HepG2 (cell line): ENCODE measurements at regions not wholly inside any gene's neighbourhood (a gene's known extent, or its start where the extent isn't known, plus 50 kb on each side); places are given as distances from the start of the nearest gene placed in this dataset.

ENCODE experiments used
- ATAC-seq: fragments of 200-7000 bp; cut with Tn5 transposase; 3 replicates; pipeline ENCODE4 v1.9.1; 2020; ENCODE audit warnings: mild to moderate bottlenecking, moderate library complexity
- BruUV-seq: library from RNA; stranded (reverse); fragments of 400-500 nt; replicated peaks from 2 replicates; lab custom pipeline; 2021; lab: Mats Ljungman, UMichigan
- CTCF ChIA-PET: fragments of 300-600 bp; formaldehyde crosslinking; extraction: SDS; loops from one replicate; lab custom pipeline; 2021; ENCODE audit warnings: low total read pairs, inconsistent platforms, low intra/inter-chr PET ratio; lab: Yijun Ruan, JAX
- POLR2A ChIA-PET: fragments of 350-600 bp; sonication (Branson Sonifier 250); formaldehyde crosslinking; loops from one replicate; lab custom pipeline; 2020; ENCODE audit warnings: antibody characterized with exemption, inconsistent platforms; lab: Yijun Ruan, JAX
- DNase-seq: peaks from one replicate; pipeline ENCODE4 v3.0.0-alpha.2; 2015; ENCODE audit warnings: low spot score
- FAIRE-seq: peaks from 3 replicates; lab custom pipeline; 2011; peaks lifted over from hg19 to GRCh38; lab: Jason Lieb, UNC
- H2AFZ ChIP-seq: one replicate; pipeline ENCODE4 v1.6.1; 2011; ENCODE audit warnings: low read length, inconsistent platforms
- H3K27ac ChIP-seq: fragments of 300-600 bp; 3 replicates; pipeline ENCODE4 v1.8.0; 2011; ENCODE audit warnings: mixed run types, mild to moderate bottlenecking, mixed read lengths, low read length, inconsistent platforms; ENCODE audit not compliant: insufficient read depth; ENCODE audit errors: extremely low read length
- H3K27me3 ChIP-seq, 2 experiments: fragments of 200-600 bp in 1 of 2; 2 replicates in 1 of 2; 3 replicates in 1 of 2; pipeline versions ENCODE4 v1.6.0 to v1.8.0; 2011; ENCODE audit warnings: low read length in 2 of 2, mild to moderate bottlenecking in 2 of 2, moderate library complexity in 2 of 2, inconsistent platforms in 1 of 2; ENCODE audit not compliant: insufficient read depth in 2 of 2, control insufficient read depth in 1 of 2
- H3K36me3 ChIP-seq, 2 experiments: fragments of 200-600 bp in 1 of 2; replicated peaks in 1 of 2; 2 replicates in 1 of 2; 3 replicates in 1 of 2; pipeline versions ENCODE4 v1.5.1 to v1.8.0; 2011; ENCODE audit warnings: low read length in 2 of 2, inconsistent platforms in 1 of 2; ENCODE audit not compliant: insufficient read depth in 2 of 2, control insufficient read depth in 1 of 2
- H3K4me1 ChIP-seq: 2 replicates; pipeline ENCODE4 v1.5.1; 2012; ENCODE audit warnings: low read length, inconsistent platforms; ENCODE audit not compliant: insufficient read depth
- H3K4me2 ChIP-seq: 2 replicates; pipeline ENCODE4 v1.6.0; 2011; ENCODE audit warnings: low read depth, low read length, inconsistent platforms
- H3K4me3 ChIP-seq, 3 experiments: fragments of 200-600 bp in 1 of 3; sonication (generic), shearing (Covaris generic) in 1 of 3; replicated peaks in 1 of 3; 2 replicates each; pipeline ENCODE4 v1.5.1; 2011 to 2016; ENCODE audit warnings: low read length in 3 of 3, inconsistent platforms in 2 of 3, low read depth in 2 of 3, mild to moderate bottlenecking in 2 of 3, control low read depth in 1 of 3, mixed read lengths in 1 of 3; ENCODE audit not compliant: insufficient read depth in 1 of 3
- H3K79me2 ChIP-seq: one replicate; pipeline ENCODE4 v1.6.1; 2011; ENCODE audit warnings: low read length, inconsistent platforms; ENCODE audit not compliant: insufficient read depth
- H3K9ac ChIP-seq: 2 replicates; pipeline ENCODE4 v1.6.0; 2011; ENCODE audit warnings: mild to moderate bottlenecking, low read depth, low read length, inconsistent platforms; ENCODE audit not compliant: insufficient read depth
- H3K9me3 ChIP-seq: 2 replicates; pipeline ENCODE4 v1.5.1; 2012; ENCODE audit warnings: mild to moderate bottlenecking, low read length
- H4K20me1 ChIP-seq: 2 replicates; pipeline ENCODE4 v1.6.0; 2011; ENCODE audit warnings: inconsistent platforms, mild to moderate bottlenecking, low read length, moderate library complexity; ENCODE audit not compliant: insufficient read depth
- ATF2 ChIP-seq: sonication (generic); formaldehyde crosslinking; IDR thresholded peaks from 2 replicates; pipeline ENCODE4 v1.4.0; 2020; ENCODE audit warnings: missing genetic modification reagents
- GLMP ChIP-seq: sonication (generic); formaldehyde crosslinking; IDR thresholded peaks from 2 replicates; pipeline ENCODE4 v1.9.0; 2021; ENCODE audit warnings: missing genetic modification reagents, mild to moderate bottlenecking, borderline replicate concordance
- HBP1 ChIP-seq: IDR thresholded peaks from 2 replicates; pipeline ENCODE4 v1.6.1; 2016; ENCODE audit warnings: low read depth, control low read depth
- MLXIP ChIP-seq: sonication (generic); formaldehyde crosslinking; IDR thresholded peaks from 2 replicates; pipeline ENCODE4 v1.9.0; 2021; ENCODE audit warnings: missing genetic modification reagents, borderline replicate concordance
- TAF15 ChIP-seq: fragments of 200-400 bp; formaldehyde crosslinking; IDR thresholded peaks from one replicate; pipeline ENCODE4 v1.6.1; 2018; ENCODE audit warnings: mild to moderate bottlenecking, low read depth, low read length; ENCODE audit not compliant: poor library complexity, severe bottlenecking
- TBX2 ChIP-seq: sonication (generic); formaldehyde crosslinking; IDR thresholded peaks from 2 replicates; pipeline ENCODE4 v1.5.0; 2020; ENCODE audit warnings: missing genetic modification reagents, mild to moderate bottlenecking, borderline replicate concordance
- ZBTB43 ChIP-seq: sonication (generic); formaldehyde crosslinking; conservative IDR thresholded peaks from 2 replicates; pipeline ENCODE4 v1.4.0; 2020; ENCODE audit warnings: missing genetic modification reagents
- ZFP36 ChIP-seq: fragments of 150-350 bp; IDR thresholded peaks from 2 replicates; pipeline ENCODE4 v1.6.1; 2018; ENCODE audit warnings: borderline replicate concordance, low read length, low read depth; ENCODE audit not compliant: partially characterized antibody
- ZNF17 ChIP-seq: sonication (generic); formaldehyde crosslinking; IDR thresholded peaks from 2 replicates; pipeline ENCODE4 v1.5.0; 2020; ENCODE audit warnings: mild to moderate bottlenecking, missing genetic modification reagents
- ZNF260 ChIP-seq: sonication (generic); formaldehyde crosslinking; IDR thresholded peaks from 2 replicates; pipeline ENCODE4 v1.4.0; 2020; ENCODE audit warnings: missing genetic modification reagents, low read depth, mild to moderate bottlenecking, borderline replicate concordance
- ZNF333 ChIP-seq: sonication (generic); formaldehyde crosslinking; IDR thresholded peaks from 2 replicates; pipeline ENCODE4 v1.4.0; 2020; ENCODE audit warnings: mild to moderate bottlenecking, missing genetic modification reagents, borderline replicate concordance
- ZNF431 ChIP-seq: sonication (generic); formaldehyde crosslinking; IDR thresholded peaks from 2 replicates; pipeline ENCODE4 v1.9.0; 2022; ENCODE audit warnings: missing genetic modification reagents, low read depth, mild to moderate bottlenecking, borderline replicate concordance
- ZNF44 ChIP-seq: sonication (generic); formaldehyde crosslinking; IDR thresholded peaks from 2 replicates; pipeline ENCODE4 v1.5.1; 2020; ENCODE audit warnings: mild to moderate bottlenecking, missing genetic modification reagents
- ZSCAN21 ChIP-seq: sonication (generic); formaldehyde crosslinking; IDR thresholded peaks from 2 replicates; pipeline ENCODE4 v1.8.0; 2022; ENCODE audit warnings: mild to moderate bottlenecking, missing genetic modification reagents, moderate library complexity, borderline replicate concordance
- in situ Hi-C: cut with HindIII; loops from 2 replicates; pipeline ENCODE4 v1.10.0; 2017; ENCODE audit warnings: low pct_unique_long_range_greater_than_20kb; ENCODE audit not compliant: extremely low pct_ligation_motif_present
- intact Hi-C: fragments of 100-400 bp; cut with micrococcal nuclease; formaldehyde crosslinking; loops from one replicate; pipeline ENCODE4 v1.10.0; 2022; ENCODE audit not compliant: unreplicated experiment

GRCh38 chr12:84676787-84677186 is 235.8 kb downstream of the SLC6A15 start (continued):
- TF ChIP-seq TBX2 (CRISPR knock-in tag) (no peak), ZBTB43 (CRISPR knock-in tag) (no peak), GLMP (no peak), ATF2 (CRISPR knock-in tag) (no peak), HBP1 (CRISPR knock-in tag) (no peak), ZFP36 (no peak), ZNF431 (no peak)

- no peaks in the 10 kb centered on the region for H3K9me3 ChIP-seq
- BruUV-seq: no TSS peak
- H3K79me2 ChIP-seq: no peaks in the 10 kb centered on the region
- no peaks in the 10 kb centered on the region for H3K36me3 ChIP-seq
- no peak for DNase-seq
- H3K4me2 ChIP-seq: no peak overlapping the region
- FAIRE-seq: no peak
- no peaks in the 10 kb centered on the region for H4K20me1 ChIP-seq
- no peaks in the 10 kb centered on the region for H3K4me1 ChIP-seq
- no peaks in the 10 kb centered on the region for H3K27me3 ChIP-seq
- CTCF ChIA-PET: no interaction called here
- no peak overlapping the region for H3K27ac ChIP-seq
- in situ Hi-C loops (no loop called here), intact Hi-C loops (no loop called here)
- POLR2A ChIA-PET: no interaction called here
- no peak overlapping the region for H3K9ac ChIP-seq
- H2AFZ ChIP-seq: no peak overlapping the region
- no peak for ATAC-seq
- no peak overlapping the region for H3K4me3 ChIP-seq
- no peak for TF ChIP-seq TAF15
- no peak for TF ChIP-seq ZNF44
- TF ChIP-seq MLXIP (CRISPR knock-in tag): no peak
- no peak for TF ChIP-seq ZNF260 (CRISPR knock-in tag)
- TF ChIP-seq ZNF17 (CRISPR knock-in tag): no peak
- no peak for TF ChIP-seq ZSCAN21
- no peak for TF ChIP-seq ZNF333 (CRISPR knock-in tag)
Observed at GRCh38 chr12:84661786-84662185, 250.8 kb downstream of the SLC6A15 start.
